ENCODE measurements at regions not wholly inside any gene's neighbourhood (a gene's known extent, or its start where the extent isn't known, plus 50 kb on each side); places are given as distances from the start of the nearest gene placed in this dataset.

DNA sequence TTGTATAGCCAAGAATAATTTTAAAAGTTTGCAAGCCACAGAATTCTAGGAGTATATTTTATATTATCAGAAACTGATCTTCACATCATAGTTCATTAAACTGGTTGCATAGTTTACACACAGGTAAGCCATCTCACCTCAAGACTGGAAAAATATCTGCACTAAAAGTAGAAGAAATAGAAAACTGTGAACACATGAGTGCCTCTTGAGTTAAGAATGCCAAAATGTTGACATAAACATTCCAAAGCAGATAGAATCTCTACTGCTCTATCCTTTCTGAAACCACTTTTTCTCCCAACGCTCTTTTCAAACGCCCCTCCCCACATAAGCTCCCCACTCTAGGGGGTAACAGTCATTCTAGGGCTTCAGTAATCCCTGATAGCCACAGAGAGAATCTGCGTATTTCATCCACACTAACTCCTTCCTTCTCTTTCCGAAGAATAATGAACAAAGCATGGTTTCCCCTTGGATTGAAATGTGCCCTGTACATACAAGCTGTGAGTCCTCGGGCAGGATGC lies 201.5 kb downstream of the IRS2 start:
- peaks cover 8 to 9% of the 10 kb centered on the region in 2 donors for H3K4me1 ChIP-seq
- no peaks in the 10 kb centered on the region for H3K9me3 ChIP-seq
- H3K36me3 ChIP-seq, result no peaks in the 10 kb centered on the region
- no peaks in the 10 kb centered on the region for H3K27me3 ChIP-seq
- TF ChIP-seq, protein P1, sequence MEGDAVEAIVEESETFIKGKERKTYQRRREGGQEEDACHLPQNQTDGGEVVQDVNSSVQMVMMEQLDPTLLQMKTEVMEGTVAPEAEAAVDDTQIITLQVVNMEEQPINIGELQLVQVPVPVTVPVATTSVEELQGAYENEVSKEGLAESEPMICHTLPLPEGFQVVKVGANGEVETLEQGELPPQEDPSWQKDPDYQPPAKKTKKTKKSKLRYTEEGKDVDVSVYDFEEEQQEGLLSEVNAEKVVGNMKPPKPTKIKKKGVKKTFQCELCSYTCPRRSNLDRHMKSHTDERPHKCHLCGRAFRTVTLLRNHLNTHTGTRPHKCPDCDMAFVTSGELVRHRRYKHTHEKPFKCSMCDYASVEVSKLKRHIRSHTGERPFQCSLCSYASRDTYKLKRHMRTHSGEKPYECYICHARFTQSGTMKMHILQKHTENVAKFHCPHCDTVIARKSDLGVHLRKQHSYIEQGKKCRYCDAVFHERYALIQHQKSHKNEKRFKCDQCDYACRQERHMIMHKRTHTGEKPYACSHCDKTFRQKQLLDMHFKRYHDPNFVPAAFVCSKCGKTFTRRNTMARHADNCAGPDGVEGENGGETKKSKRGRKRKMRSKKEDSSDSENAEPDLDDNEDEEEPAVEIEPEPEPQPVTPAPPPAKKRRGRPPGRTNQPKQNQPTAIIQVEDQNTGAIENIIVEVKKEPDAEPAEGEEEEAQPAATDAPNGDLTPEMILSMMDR (IDR thresholded peaks at IDR 0.05), result no peak
- TF ChIP-seq POLR2A (IDR thresholded peaks at IDR 0.05), result no peak
- DNase-seq, result no peak
- intact Hi-C loops (cut with DNase I), result no loop called here
- 18 to 26% methylated on average over 5 of the region's 5 CpGs for WGBS, 2 donors
- H3K4me3 ChIP-seq (replicated peaks in 1 of 3), result no peak overlapping the region
- H3K27ac ChIP-seq, result no peak overlapping the region

DNA sequence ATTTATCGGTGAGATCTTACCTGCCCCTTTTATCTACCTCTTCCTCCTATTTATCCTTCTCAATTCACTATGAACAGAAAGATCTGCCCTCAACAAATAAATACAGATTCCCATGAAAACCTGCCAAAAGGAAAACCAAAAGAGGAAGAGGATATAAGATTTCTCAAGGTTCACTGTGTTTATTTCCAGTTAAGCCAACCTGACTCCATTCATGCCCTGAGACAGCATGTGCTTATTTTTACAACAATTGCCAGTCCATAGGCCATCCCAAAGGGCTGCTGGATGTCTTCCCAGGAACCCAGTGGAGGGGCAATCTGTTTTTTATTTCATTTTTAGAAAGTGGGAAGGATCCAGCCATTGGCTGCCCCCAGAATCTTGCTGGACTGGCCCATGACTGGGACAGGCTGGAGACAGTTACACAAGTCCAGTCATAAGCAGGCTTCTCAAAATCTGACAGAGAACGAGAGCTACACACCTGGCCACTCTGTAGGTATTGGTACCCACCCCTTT lies 209.1 kb downstream of the IRS2 start:
- no peak for TF ChIP-seq POLR2A (IDR thresholded peaks at IDR 0.05)
- Histone ChIP-seq H3K36me3 (no peaks in the 10 kb centered on the region), H3K4me1 (no peaks in the 10 kb centered on the region), H3K27ac (no peak overlapping the region), H3K9me3 (no peaks in the 10 kb centered on the region), H3K4me3 (replicated peaks in 1 of 3) (no peak overlapping the region), H3K27me3 (no peaks in the 10 kb centered on the region)
- no peak for DNase-seq
- intact Hi-C loops (cut with DNase I), result no loop called here
- WGBS, 2 donors, result 87% methylated on average over 2 of the region's 2 CpGs

DNA sequence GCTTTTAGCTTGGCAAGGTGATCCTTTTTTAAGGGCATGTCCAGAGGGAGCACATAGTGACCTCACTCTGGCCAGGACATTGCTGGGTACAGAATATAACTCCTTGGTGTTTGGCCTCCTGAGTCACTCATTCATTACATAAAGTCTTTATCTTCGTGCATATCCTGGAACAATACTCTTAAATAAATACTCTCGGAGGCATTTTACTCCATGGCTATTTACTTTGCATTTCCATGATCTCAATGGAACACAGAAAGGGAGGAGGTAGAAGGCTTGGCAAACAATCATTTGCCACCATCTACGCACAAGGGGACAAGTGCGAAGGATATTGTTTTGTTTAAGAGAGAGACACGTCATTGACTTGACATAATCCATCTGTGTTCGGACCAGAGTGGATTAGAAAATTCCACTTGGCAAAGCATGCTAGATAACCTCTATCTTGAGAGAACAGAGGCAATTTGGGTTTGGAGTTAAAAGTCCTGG lies 210.0 kb downstream of the IRS2 start:
- no peak overlapping the region for H3K4me3 ChIP-seq (replicated peaks in 1 of 3)
- H3K27ac ChIP-seq, result no peak overlapping the region
- TF ChIP-seq, protein P1 (IDR thresholded peaks at IDR 0.05), result no peak
- TF ChIP-seq POLR2A (IDR thresholded peaks at IDR 0.05), result no peak
- H3K27me3 ChIP-seq, result no peaks in the 10 kb centered on the region
- intact Hi-C loops (cut with DNase I), result no loop called here
- H3K4me1 ChIP-seq, result no peaks in the 10 kb centered on the region
- 81% methylated on average over 6 of the region's 6 CpGs for WGBS, 2 donors
- no peaks in the 10 kb centered on the region for H3K9me3 ChIP-seq
- H3K36me3 ChIP-seq, result no peaks in the 10 kb centered on the region
- no peak for DNase-seq

DNA sequence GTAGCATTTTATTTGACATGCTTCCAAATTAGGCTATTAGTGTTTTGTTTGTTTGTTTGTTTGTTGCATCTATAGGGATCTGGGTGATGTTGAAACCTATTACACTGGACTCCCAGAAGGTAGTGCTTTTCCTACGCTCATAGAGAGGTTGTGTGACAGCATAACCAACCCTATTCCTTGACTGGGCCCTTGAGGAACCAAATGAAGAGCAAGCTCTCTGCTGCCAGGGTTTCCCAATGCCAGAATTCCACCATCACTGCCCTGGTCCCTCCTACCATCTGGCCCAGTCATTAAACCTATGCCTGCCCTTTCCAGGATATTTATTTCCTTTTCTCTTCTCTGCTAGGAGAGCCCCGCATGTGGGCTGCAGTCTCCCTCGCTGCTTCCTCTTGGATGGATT lies 210.6 kb downstream of the IRS2 start:
- WGBS, 2 donors, result 93 to 96% methylated on average over 3 of the region's 3 CpGs
- TF ChIP-seq, protein P1 (IDR thresholded peaks at IDR 0.05), result no peak
- no peak for TF ChIP-seq POLR2A (IDR thresholded peaks at IDR 0.05)

DNA sequence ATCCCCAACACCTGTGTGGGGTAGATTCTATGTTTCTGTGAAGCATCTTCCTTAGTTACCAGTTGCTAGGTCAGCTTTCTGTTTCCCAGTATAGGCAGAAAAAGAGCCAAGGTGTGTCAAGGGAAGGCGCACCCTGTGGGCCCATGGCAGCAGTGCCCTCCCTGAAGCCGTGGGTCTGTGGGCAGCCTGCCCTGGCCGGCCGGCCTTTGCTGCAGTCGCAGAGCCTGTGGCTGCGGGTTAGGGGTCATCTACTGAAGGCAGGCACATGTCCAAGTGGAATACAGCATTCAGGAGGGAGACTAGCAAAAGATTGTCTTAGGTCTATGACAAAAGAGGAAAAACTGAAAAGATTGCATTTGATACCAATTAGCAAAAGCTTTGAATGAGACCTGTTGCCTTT lies 214.0 kb downstream of the IRS2 start:
- no peaks in the 10 kb centered on the region for H3K9me3 ChIP-seq
- H3K4me1 ChIP-seq, result no peaks in the 10 kb centered on the region
- no peak for DNase-seq
- no peaks in the 10 kb centered on the region for H3K36me3 ChIP-seq
- intact Hi-C loops (cut with DNase I), result no loop called here
- H3K4me3 ChIP-seq (replicated peaks in 1 of 3), result no peak overlapping the region
- no peak overlapping the region for H3K27ac ChIP-seq
- no peaks in the 10 kb centered on the region for H3K27me3 ChIP-seq
- TF ChIP-seq, protein P1 (IDR thresholded peaks at IDR 0.05), result no peak
- TF ChIP-seq POLR2A (IDR thresholded peaks at IDR 0.05), result no peak
- 89 to 95% methylated on average over 6 of the region's 6 CpGs for WGBS, 2 donors

More for the DNA sequence above, 210.6 kb downstream of the IRS2 start:
- H3K27me3 ChIP-seq, result no peaks in the 10 kb centered on the region
- intact Hi-C loops (cut with DNase I), result no loop called here
- no peak for DNase-seq
- H3K4me1 ChIP-seq, result no peaks in the 10 kb centered on the region
- H3K4me3 ChIP-seq (replicated peaks in 1 of 3), result no peak overlapping the region
- H3K36me3 ChIP-seq, result no peaks in the 10 kb centered on the region
- no peak overlapping the region for H3K27ac ChIP-seq
- no peaks in the 10 kb centered on the region for H3K9me3 ChIP-seq
